Right atrium auricular region (tissue), 2 donors: ENCODE measurements at regions not wholly inside any gene's neighbourhood (a gene's known extent, or its start where the extent isn't known, plus 50 kb on each side); places are given as distances from the start of the nearest gene placed in this dataset.
"Not testable (repeated sequence)": the region's sequence is repeated elsewhere in the genome, so short reads cannot be mapped to it uniquely, and the experiment has no call there.

ENCODE experiments used
- DNase-seq: peaks from one replicate; pipeline ENCODE4 v3.0.0-alpha.2; 2019; ENCODE audit warnings: low spot score
- H3K27ac ChIP-seq, 2 donors: fragments of 200-600 bp; sonication (generic); 1 replicate in 1 of 2; 2 replicates in 1 of 2; pipeline ENCODE4 v1.5.1; 2016 to 2019
- H3K27me3 ChIP-seq, 2 donors: fragments of 200-600 bp; sonication (generic); one replicate each; pipeline versions ENCODE4 v1.5.1 to v1.6.0; 2017 to 2019
- H3K36me3 ChIP-seq: fragments of 200-600 bp; sonication (generic); one replicate; pipeline ENCODE4 v1.5.1; 2016
- H3K4me1 ChIP-seq, 2 donors: fragments of 200-600 bp; sonication (generic); one replicate each; pipeline versions ENCODE4 v1.5.1 to v1.6.0; 2017 to 2019
- H3K4me3 ChIP-seq, 2 donors: fragments of 200-600 bp; sonication (generic); 1 replicate in 1 of 2; 2 replicates in 1 of 2; pipeline ENCODE4 v1.5.1; 2017 to 2019; ENCODE audit warnings: mild to moderate bottlenecking in 1 of 2, moderate library complexity in 1 of 2
- H3K9me3 ChIP-seq, 2 donors: fragments of 200-600 bp; sonication (generic); one replicate each; pipeline ENCODE4 v1.5.1; 2019
- TF ChIP-seq, protein P1 (sequence below), 2 donors: fragments of 200-600 bp; sonication (generic); IDR thresholded peaks; one replicate each; pipeline ENCODE4 v1.5.1; 2019; ENCODE audit warnings: antibody characterized with exemption in 2 of 2

DNA sequence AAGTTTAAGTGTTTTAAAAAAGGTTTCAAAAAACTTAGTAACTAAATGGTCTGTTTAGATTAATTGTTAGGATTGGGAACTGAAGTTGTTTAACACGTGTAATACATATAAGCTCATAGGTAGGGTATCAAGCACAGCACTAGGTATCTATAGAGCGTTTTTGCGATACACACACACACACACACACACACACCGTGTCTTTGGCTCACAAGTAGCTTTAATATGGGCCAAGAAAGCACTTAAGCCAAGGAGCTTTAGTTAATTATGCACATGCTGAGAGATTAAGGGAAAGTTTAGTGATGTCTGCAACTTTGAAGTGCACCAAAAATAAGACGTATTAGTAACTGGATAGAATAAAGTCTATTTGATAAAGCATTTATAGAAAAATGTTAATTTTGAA lies 93.8 kb upstream of the CNTNAP2 start:
- no peak for DNase-seq
- TF ChIP-seq, protein P1, sequence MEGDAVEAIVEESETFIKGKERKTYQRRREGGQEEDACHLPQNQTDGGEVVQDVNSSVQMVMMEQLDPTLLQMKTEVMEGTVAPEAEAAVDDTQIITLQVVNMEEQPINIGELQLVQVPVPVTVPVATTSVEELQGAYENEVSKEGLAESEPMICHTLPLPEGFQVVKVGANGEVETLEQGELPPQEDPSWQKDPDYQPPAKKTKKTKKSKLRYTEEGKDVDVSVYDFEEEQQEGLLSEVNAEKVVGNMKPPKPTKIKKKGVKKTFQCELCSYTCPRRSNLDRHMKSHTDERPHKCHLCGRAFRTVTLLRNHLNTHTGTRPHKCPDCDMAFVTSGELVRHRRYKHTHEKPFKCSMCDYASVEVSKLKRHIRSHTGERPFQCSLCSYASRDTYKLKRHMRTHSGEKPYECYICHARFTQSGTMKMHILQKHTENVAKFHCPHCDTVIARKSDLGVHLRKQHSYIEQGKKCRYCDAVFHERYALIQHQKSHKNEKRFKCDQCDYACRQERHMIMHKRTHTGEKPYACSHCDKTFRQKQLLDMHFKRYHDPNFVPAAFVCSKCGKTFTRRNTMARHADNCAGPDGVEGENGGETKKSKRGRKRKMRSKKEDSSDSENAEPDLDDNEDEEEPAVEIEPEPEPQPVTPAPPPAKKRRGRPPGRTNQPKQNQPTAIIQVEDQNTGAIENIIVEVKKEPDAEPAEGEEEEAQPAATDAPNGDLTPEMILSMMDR (IDR thresholded peaks at IDR 0.05), result no peak
- H3K9me3 ChIP-seq, result no peaks in the 10 kb centered on the region
- H3K4me3 ChIP-seq, result no peak overlapping the region
- H3K36me3 ChIP-seq, result no peaks in the 10 kb centered on the region
- no peaks in the 10 kb centered on the region for H3K4me1 ChIP-seq
- no peak overlapping the region for H3K27ac ChIP-seq
- H3K27me3 ChIP-seq, result no peaks in the 10 kb centered on the region

GRCh38 chr7:146019041-146020004 lies 97.3 kb upstream of the CNTNAP2 start:
- not testable (repeated sequence) for H3K9me3 ChIP-seq, DNase-seq, H3K36me3 ChIP-seq, H3K4me1 ChIP-seq, H3K27me3 ChIP-seq, H3K27ac ChIP-seq, H3K4me3 ChIP-seq

GRCh38 chr7:146017366-146017765 lies 99.2 kb upstream of the CNTNAP2 start:
- not testable (repeated sequence) for H3K4me3 ChIP-seq, DNase-seq, H3K9me3 ChIP-seq

GRCh38 chr7:146014154-146014553 lies 102.4 kb upstream of the CNTNAP2 start:
- not testable (repeated sequence) for H3K4me3 ChIP-seq, H3K36me3 ChIP-seq, H3K4me1 ChIP-seq, DNase-seq, H3K9me3 ChIP-seq, H3K27ac ChIP-seq, H3K27me3 ChIP-seq

More at GRCh38 chr7:146017366-146017765, 99.2 kb upstream of the CNTNAP2 start:
- not testable (repeated sequence) for H3K27me3 ChIP-seq, H3K27ac ChIP-seq, H3K4me1 ChIP-seq, H3K36me3 ChIP-seq

GRCh38 chr7:146008293-146008692 lies 108.3 kb upstream of the CNTNAP2 start:
- Histone ChIP-seq H3K27me3 (no peaks in the 10 kb centered on the region), H3K9me3 (no peaks in the 10 kb centered on the region), H3K4me3 (no peak overlapping the region), H3K4me1 (no peaks in the 10 kb centered on the region), H3K36me3 (no peaks in the 10 kb centered on the region), H3K27ac (no peak overlapping the region)
- TF ChIP-seq, protein P1 (IDR thresholded peaks at IDR 0.05), result no peak
- no peak for DNase-seq

GRCh38 chr7:146004805-146005204 lies 111.8 kb upstream of the CNTNAP2 start:
- TF ChIP-seq, protein P1 (IDR thresholded peaks at IDR 0.05), result no peak
- Histone ChIP-seq H3K36me3 (no peaks in the 10 kb centered on the region), H3K27me3 (no peaks in the 10 kb centered on the region), H3K9me3 (no peaks in the 10 kb centered on the region), H3K4me1 (no peaks in the 10 kb centered on the region), H3K4me3 (no peak overlapping the region), H3K27ac (no peak overlapping the region)
- DNase-seq, result no peak

DNA sequence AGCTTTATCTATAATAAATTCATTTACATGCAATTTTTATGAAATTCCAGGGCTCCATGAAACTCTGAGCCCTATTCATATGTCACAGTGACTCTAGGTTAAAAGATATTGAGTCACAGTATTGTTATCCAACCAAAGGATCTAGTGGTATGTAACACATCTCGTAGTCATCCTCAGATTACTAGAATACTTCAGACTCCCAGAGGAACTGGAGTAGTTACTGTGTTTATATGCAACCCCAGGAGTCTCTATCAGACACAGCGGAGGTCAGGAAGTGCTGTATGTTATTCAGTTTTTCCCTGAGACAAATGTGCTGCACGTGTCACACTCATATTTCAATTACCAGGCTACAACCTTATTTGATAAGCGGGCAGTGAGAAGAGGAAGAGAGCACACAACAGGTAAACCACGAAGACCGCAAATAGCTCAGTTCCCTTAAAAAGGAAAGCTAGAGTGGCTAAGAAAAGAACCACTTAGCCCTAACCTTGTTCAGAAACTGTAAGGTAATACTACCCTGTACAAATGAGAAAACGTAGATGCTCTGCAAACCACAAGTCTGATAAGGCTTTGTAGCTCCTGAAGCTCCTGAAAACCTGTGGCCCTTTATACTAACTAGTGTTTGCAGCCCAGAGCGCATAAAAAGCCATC lies 114.0 kb upstream of the CNTNAP2 start:
- H3K4me1 ChIP-seq, result no peaks in the 10 kb centered on the region

More for the DNA sequence above, 114.0 kb upstream of the CNTNAP2 start:
- no peak overlapping the region for H3K27ac ChIP-seq
- H3K36me3 ChIP-seq, result no peaks in the 10 kb centered on the region
- H3K27me3 ChIP-seq, result no peaks in the 10 kb centered on the region
- TF ChIP-seq, protein P1 (IDR thresholded peaks at IDR 0.05), result no peak
- no peaks in the 10 kb centered on the region for H3K9me3 ChIP-seq
- H3K4me3 ChIP-seq, result no peak overlapping the region
- no peak for DNase-seq
